K562 (cell line): ENCODE measurements at regions not wholly inside any gene's neighbourhood (a gene's known extent, or its start where the extent isn't known, plus 50 kb on each side); places are given as distances from the start of the nearest gene placed in this dataset.

Experiments
- ARNT ChIP-seq, 2 experiments: fragments of 450-650 bp; IDR thresholded peaks; 2 replicates each; pipeline ENCODE4 v1.6.1; 2016; ENCODE audit warnings: mild to moderate bottlenecking in 1 of 2
- MNT ChIP-seq, 2 experiments: fragments of 450-650 bp; conservative IDR thresholded peaks; 2 replicates each; pipeline ENCODE4 v1.6.1; 2017; ENCODE audit warnings: mild to moderate bottlenecking in 2 of 2, moderate library complexity in 2 of 2
- STAT5A ChIP-seq: IDR thresholded peaks from 2 replicates; pipeline ENCODE4 v1.6.1; 2012; ENCODE audit warnings: low read length, inconsistent platforms, borderline replicate concordance
- STAT6 ChIP-seq: sonication (generic); formaldehyde crosslinking; IDR thresholded peaks from 2 replicates; pipeline ENCODE4 v1.8.1; 2023; ENCODE audit warnings: mild to moderate bottlenecking, missing genetic modification reagents
- ZFP30 ChIP-seq: fragments of 250-450 bp; sonication (Bioruptor Pico); IDR thresholded peaks from 2 replicates; pipeline ENCODE4 v1.8.0; 2022; ENCODE audit warnings: moderate library complexity, mild to moderate bottlenecking, inconsistent platforms, borderline replicate concordance
- ZKSCAN3 ChIP-seq: fragments of 250-450 bp; sonication (Bioruptor Pico); IDR thresholded peaks from 2 replicates; pipeline ENCODE4 v1.4.0; 2020

- TF ChIP-seq ARNT (IDR thresholded peaks at IDR 0.05), result no peak
- no peak for TF ChIP-seq ZFP30 (CRISPR knock-in tag)
- TF ChIP-seq STAT6 (CRISPR knock-in tag), result no peak
- TF ChIP-seq ZKSCAN3 (CRISPR knock-in tag), result no peak
- TF ChIP-seq MNT (conservative IDR thresholded peaks at IDR 0.05), result no peak
- no peak for TF ChIP-seq STAT5A
Observed at GRCh38 chr15:77749236-77749997, 116.7 kb upstream of the LINGO1 start (continued).
